ENCODE measurements at regions not wholly inside any gene's neighbourhood (a gene's known extent, or its start where the extent isn't known, plus 50 kb on each side); places are given as distances from the start of the nearest gene placed in this dataset.

- TF ChIP-seq CTCF (conservative IDR thresholded peaks at IDR 0.05; ENCODE audit: low read length) (no peak), EZH2phosphoT487 (IDR thresholded peaks at IDR 0.05; ENCODE audit: borderline replicate concordance, low read depth, low read length) (no peak)
These were observed 490.9 kb upstream of the JARID2 start for GRCh38 chr6:14754751-14755513.
